GM12878 (cell line): ENCODE measurements at regions not wholly inside any gene's neighbourhood (a gene's known extent, or its start where the extent isn't known, plus 50 kb on each side); places are given as distances from the start of the nearest gene placed in this dataset.

Experiments used
- CHD2 ChIP-seq: IDR thresholded peaks from 2 replicates; pipeline ENCODE4 v1.6.1; 2011; ENCODE audit warnings: low read depth, low read length, improper control_type of control experiment, borderline replicate concordance
- CHD4 ChIP-seq: fragments of 200-600 bp; sonication (generic); IDR thresholded peaks from 2 replicates; pipeline ENCODE4 v1.6.1; 2016; ENCODE audit warnings: mild to moderate bottlenecking
- CREB1 ChIP-seq: IDR thresholded peaks from 2 replicates; pipeline ENCODE4 v1.6.1; 2012; ENCODE audit warnings: low read depth, mild to moderate bottlenecking, inconsistent platforms
- CTCF ChIP-seq, 3 experiments: IDR thresholded peaks in 2 of 3; conservative IDR thresholded peaks in 1 of 3; 2 replicates each; pipeline ENCODE4 v1.5.1; 2011; ENCODE audit warnings: low read depth in 3 of 3, low read length in 3 of 3, mild to moderate bottlenecking in 3 of 3, control low read depth in 2 of 3, moderate library complexity in 2 of 3, inconsistent platforms in 1 of 3, mixed read lengths in 1 of 3; ENCODE audit not compliant: control insufficient read depth in 2 of 3, insufficient read depth in 1 of 3; ENCODE audit errors: extremely low read depth in 1 of 3
- ELK1 ChIP-seq: IDR thresholded peaks from 2 replicates; pipeline ENCODE4 v1.6.1; 2012; ENCODE audit warnings: low read depth, low read length, improper control_type of control experiment
- EZH2 ChIP-seq: IDR thresholded peaks from 2 replicates; pipeline ENCODE4 v1.6.1; 2012; ENCODE audit warnings: low read depth, mild to moderate bottlenecking, control low read depth, inconsistent platforms, low read length, borderline replicate concordance; ENCODE audit not compliant: control insufficient read depth
- NFXL1 ChIP-seq: fragments of 450-650 bp; IDR thresholded peaks from 2 replicates; pipeline ENCODE4 v1.6.1; 2017; ENCODE audit warnings: antibody characterized with exemption, mild to moderate bottlenecking, borderline replicate concordance
- SMAD1 ChIP-seq: fragments of 450-650 bp; IDR thresholded peaks from 2 replicates; pipeline ENCODE4 v1.6.1; 2018; ENCODE audit warnings: mild to moderate bottlenecking, low read depth; ENCODE audit not compliant: partially characterized antibody
- TAF1 ChIP-seq: IDR thresholded peaks from 2 replicates; pipeline ENCODE4 v1.6.1; 2011; ENCODE audit warnings: mild to moderate bottlenecking, low read depth, low read length, borderline replicate concordance
- TCF3 ChIP-seq: IDR thresholded peaks from 2 replicates; pipeline ENCODE4 v1.6.1; 2012; ENCODE audit warnings: low read depth, mild to moderate bottlenecking, low read length, borderline replicate concordance; ENCODE audit not compliant: insufficient read depth
- TCF7 ChIP-seq: IDR thresholded peaks from 2 replicates; pipeline ENCODE4 v1.6.1; 2014; ENCODE audit warnings: antibody characterized with exemption, borderline replicate concordance
- USF1 ChIP-seq: IDR thresholded peaks from 2 replicates; pipeline ENCODE4 v1.6.1; 2011; ENCODE audit warnings: borderline replicate concordance, low read depth, mild to moderate bottlenecking, moderate library complexity, mixed read lengths, low read length; ENCODE audit not compliant: insufficient read depth; ENCODE audit errors: extremely low read length
- YY1 ChIP-seq: IDR thresholded peaks from 2 replicates; pipeline ENCODE4 v1.6.1; 2011; ENCODE audit warnings: low read depth, mild to moderate bottlenecking, low read length
- ZNF207 ChIP-seq: fragments of 450-650 bp; IDR thresholded peaks from 2 replicates; pipeline ENCODE4 v1.6.1; 2014; ENCODE audit warnings: antibody characterized with exemption, mild to moderate bottlenecking, borderline replicate concordance

GRCh38 chr1:101605878-101606277 is 369.1 kb downstream of the S1PR1 start:
- TF ChIP-seq CTCF (IDR thresholded peaks at IDR 0.05 in 2 of 3, conservative IDR thresholded peaks at IDR 0.05 in 1 of 3; ENCODE audit: control insufficient read depth in 2 of 3, extremely low read depth in 1 of 3, insufficient read depth in 1 of 3, low read depth in 3 of 3, low read length in 3 of 3) (no peak), TAF1 (no peak), EZH2 (no peak), TCF7 (no peak), CREB1 (no peak), TCF3 (no peak), SMAD1 (no peak), NFXL1 (no peak), USF1 (no peak), YY1 (no peak), CHD4 (no peak), ELK1 (no peak), ZNF207 (no peak), CHD2 (no peak)
